Fibroblast of villous mesenchyme (primary cell): ENCODE measurements at regions not wholly inside any gene's neighbourhood (a gene's known extent, or its start where the extent isn't known, plus 50 kb on each side); places are given as distances from the start of the nearest gene placed in this dataset.

Source experiments
- DNase-seq: peaks from one replicate; pipeline ENCODE4 v3.0.0-alpha.2; 2010; ENCODE audit warnings: low read depth
- H3K4me3 ChIP-seq: 2 replicates; pipeline ENCODE4 v1.5.1; 2011; ENCODE audit warnings: low read depth, mild to moderate bottlenecking, low read length
- CTCF ChIP-seq: IDR thresholded peaks from 2 replicates; pipeline ENCODE4 v1.5.1; 2012; ENCODE audit warnings: low read depth, mild to moderate bottlenecking, low read length; ENCODE audit not compliant: insufficient read depth

GRCh38 chr2:217462121-217462520, 540.7 kb downstream of the TNS1 start:
- no peak for DNase-seq
- no peak overlapping the region for H3K4me3 ChIP-seq
- no peak for TF ChIP-seq CTCF

GRCh38 chr2:217461674-217462073, 541.1 kb downstream of the TNS1 start:
- no peak overlapping the region for H3K4me3 ChIP-seq
- TF ChIP-seq CTCF: no peak
- DNase-seq: no peak

DNA sequence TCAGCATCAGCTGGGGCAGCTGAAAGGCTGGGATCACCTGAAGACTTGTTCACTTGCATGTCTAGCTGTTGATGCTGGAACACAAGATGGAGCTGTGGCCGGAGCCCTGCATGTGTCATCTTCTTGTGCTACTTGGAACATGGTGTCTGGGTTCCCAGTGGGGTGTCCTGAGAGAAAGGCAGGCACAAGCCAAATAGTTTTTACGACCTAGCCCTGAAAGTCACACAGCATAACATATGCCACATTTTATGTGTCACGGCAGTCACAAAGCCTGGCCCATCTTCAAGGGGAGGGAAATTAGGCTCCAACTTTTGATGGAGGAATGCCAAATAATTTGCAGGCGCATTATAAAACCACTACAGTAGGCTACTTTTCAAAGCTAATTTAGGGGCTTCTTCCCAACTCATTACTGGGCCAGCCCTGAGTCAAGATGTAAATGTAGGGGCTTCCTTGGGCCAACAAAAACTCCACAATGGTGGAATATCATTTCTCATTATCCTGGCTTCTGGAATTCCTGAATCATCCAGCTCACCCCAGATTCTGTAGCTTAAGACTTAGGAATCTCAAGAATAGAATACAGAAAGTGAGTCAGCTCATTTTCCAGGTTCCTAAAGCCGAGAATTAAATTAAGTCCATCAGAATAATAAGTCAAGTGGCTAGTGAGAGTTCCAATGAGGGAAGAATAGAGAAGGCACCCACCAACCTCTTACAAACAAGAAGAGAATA, 543.0 kb downstream of the TNS1 start:
- no peak overlapping the region for H3K4me3 ChIP-seq
- no peak for DNase-seq
- TF ChIP-seq CTCF: no peak

- DNase-seq: no peak
- TF ChIP-seq CTCF: no peak
- H3K4me3 ChIP-seq: no peak overlapping the region
These were observed 543.8 kb downstream of the TNS1 start for GRCh38 chr2:217459016-217459415.

- no peak for DNase-seq
- TF ChIP-seq CTCF: no peak
- H3K4me3 ChIP-seq: no peak overlapping the region
These were observed 546.8 kb downstream of the TNS1 start for GRCh38 chr2:217456016-217456415.

GRCh38 chr2:217452928-217453327, 549.9 kb downstream of the TNS1 start:
- no peak for TF ChIP-seq CTCF
- DNase-seq: no peak

GRCh38 chr2:217451666-217452065, 551.1 kb downstream of the TNS1 start:
- no peak overlapping the region for H3K4me3 ChIP-seq
- TF ChIP-seq CTCF: no peak
- peak; percentile 43 for DNase-seq

More at GRCh38 chr2:217452928-217453327, 549.9 kb downstream of the TNS1 start:
- no peak overlapping the region for H3K4me3 ChIP-seq
